ENCODE measurements at regions not wholly inside any gene's neighbourhood (a gene's known extent, or its start where the extent isn't known, plus 50 kb on each side); places are given as distances from the start of the nearest gene placed in this dataset.

GRCh38 chr1:163774401-163774945, 452.7 kb downstream of the NUF2 start:
- TF ChIP-seq RORB (CRISPR knock-in tag; IDR thresholded peaks at IDR 0.05) (no peak), CTCF (IDR thresholded peaks at IDR 0.05) (no peak), CREM (CRISPR knock-in tag; IDR thresholded peaks at IDR 0.05) (no peak), TP53 (CRISPR knock-in tag; IDR thresholded peaks at IDR 0.05) (no peak), ESRRA (CRISPR knock-in tag; IDR thresholded peaks at IDR 0.05; ENCODE audit: borderline replicate concordance) (no peak), ZBTB43 (CRISPR knock-in tag; IDR thresholded peaks at IDR 0.05) (no peak), ZNF121 (CRISPR knock-in tag; IDR thresholded peaks at IDR 0.05) (no peak), SP1 (CRISPR knock-in tag; conservative IDR thresholded peaks at IDR 0.05) (no peak), E2F5 (CRISPR knock-in tag; IDR thresholded peaks at IDR 0.05) (no peak), NFE2L1 (CRISPR knock-in tag; IDR thresholded peaks at IDR 0.05) (no peak), ATF2 (CRISPR knock-in tag; IDR thresholded peaks at IDR 0.05; ENCODE audit: borderline replicate concordance, low read depth) (no peak), USF1 (CRISPR knock-in tag; IDR thresholded peaks at IDR 0.05) (no peak), ATF3 (CRISPR knock-in tag; conservative IDR thresholded peaks at IDR 0.05) (no peak)

Measured in WTC11 (cell line).